Nephron (organoid): ENCODE measurements at regions not wholly inside any gene's neighbourhood (a gene's known extent, or its start where the extent isn't known, plus 50 kb on each side); places are given as distances from the start of the nearest gene placed in this dataset.
A peak's percentile ranks its signal among the peaks of the same experiment; 100 is the strongest.

Source experiments
- H3K27ac Mint-ChIP-seq, 3 experiments: 2 replicates each; pipeline ENCODE4 v1.8.0; 2020; ENCODE audit warnings: mixed read lengths in 3 of 3, mild to moderate bottlenecking in 2 of 3, moderate library complexity in 1 of 3
- H3K27me3 Mint-ChIP-seq: 2 replicates; pipeline ENCODE4 v1.8.0; 2021; ENCODE audit warnings: low read depth, mild to moderate bottlenecking, moderate library complexity, mixed read lengths
- H3K36me3 Mint-ChIP-seq: 2 replicates; pipeline ENCODE4 v1.8.0; 2020; ENCODE audit warnings: low read depth, mixed read lengths
- H3K4me1 Mint-ChIP-seq: 2 replicates; pipeline ENCODE4 v1.8.0; 2020; ENCODE audit warnings: mixed read lengths
- H3K4me3 Mint-ChIP-seq, 3 experiments: 2 replicates each; pipeline ENCODE4 v1.8.0; 2020; ENCODE audit warnings: mild to moderate bottlenecking in 3 of 3, mixed read lengths in 3 of 3, moderate library complexity in 2 of 3
- H3K9me3 Mint-ChIP-seq: 2 replicates; pipeline ENCODE4 v1.8.0; 2020; ENCODE audit warnings: mixed read lengths
- CTCF ChIP-seq, 3 experiments: fragments of 200-600 bp; sonication (generic); IDR thresholded peaks; one replicate each; pipeline ENCODE4 v1.5.0; 2021; ENCODE audit warnings: antibody characterized with exemption in 3 of 3; ENCODE audit not compliant: unreplicated experiment in 3 of 3

- Mint-ChIP-seq H3K4me3 (no peak overlapping the region), H3K4me1 (peaks cover 14% of the 10 kb centered on the region), H3K27ac (no peak overlapping the region), H3K27me3 (no peaks in the 10 kb centered on the region), H3K36me3 (no peaks in the 10 kb centered on the region), H3K9me3 (no peaks in the 10 kb centered on the region)
- no peak for TF ChIP-seq CTCF (IDR thresholded peaks at IDR 0.05; ENCODE audit: unreplicated experiment in 3 of 3)
These were observed 138.0 kb downstream of the NUDT12 start for GRCh38 chr5:103424453-103425205.

- no peaks in the 10 kb centered on the region for H3K27me3 Mint-ChIP-seq
- H3K4me3 Mint-ChIP-seq: no peak overlapping the region
- H3K27ac Mint-ChIP-seq: no peak overlapping the region
- H3K9me3 Mint-ChIP-seq: no peaks in the 10 kb centered on the region
- TF ChIP-seq CTCF (IDR thresholded peaks at IDR 0.05; ENCODE audit: unreplicated experiment in 3 of 3): no peak
- peaks cover 14% of the 10 kb centered on the region for H3K4me1 Mint-ChIP-seq
- H3K36me3 Mint-ChIP-seq: no peaks in the 10 kb centered on the region
These were observed 138.6 kb downstream of the NUDT12 start for GRCh38 chr5:103424026-103424425.

- Mint-ChIP-seq H3K9me3 (no peaks in the 10 kb centered on the region), H3K4me1 (peaks cover 6% of the 10 kb centered on the region), H3K27ac (no peak overlapping the region), H3K36me3 (no peaks in the 10 kb centered on the region), H3K4me3 (no peak overlapping the region), H3K27me3 (no peaks in the 10 kb centered on the region)
- TF ChIP-seq CTCF (IDR thresholded peaks at IDR 0.05; ENCODE audit: unreplicated experiment in 3 of 3): no peak
These were observed 139.8 kb downstream of the NUDT12 start for GRCh38 chr5:103422756-103423155.

GRCh38 chr5:103414604-103415003 lies 148.0 kb downstream of the NUDT12 start:
- no peak overlapping the region for H3K27ac Mint-ChIP-seq
- no peaks in the 10 kb centered on the region for H3K36me3 Mint-ChIP-seq
- no peaks in the 10 kb centered on the region for H3K9me3 Mint-ChIP-seq
- peaks cover 11% of the 10 kb centered on the region for H3K4me1 Mint-ChIP-seq
- peaks cover 6% of the 10 kb centered on the region for H3K27me3 Mint-ChIP-seq
- TF ChIP-seq CTCF (IDR thresholded peaks at IDR 0.05; ENCODE audit: unreplicated experiment in 3 of 3): no peak
- H3K4me3 Mint-ChIP-seq: no peak overlapping the region

GRCh38 chr5:103411711-103412110 lies 150.9 kb downstream of the NUDT12 start:
- peaks cover 15% of the 10 kb centered on the region for H3K4me1 Mint-ChIP-seq
- no peaks in the 10 kb centered on the region for H3K9me3 Mint-ChIP-seq
- no peak for TF ChIP-seq CTCF (IDR thresholded peaks at IDR 0.05; ENCODE audit: unreplicated experiment in 3 of 3)
- H3K27ac Mint-ChIP-seq: peak overlapping the region in 1 of 3 experiments; percentile 3
- H3K27me3 Mint-ChIP-seq: peaks cover 7% of the 10 kb centered on the region
- no peak overlapping the region for H3K4me3 Mint-ChIP-seq
- no peaks in the 10 kb centered on the region for H3K36me3 Mint-ChIP-seq

GRCh38 chr5:103410172-103410571 lies 151.6 kb downstream of the MACIR start:
- TF ChIP-seq CTCF (IDR thresholded peaks at IDR 0.05; ENCODE audit: unreplicated experiment in 3 of 3): no peak
- H3K4me1 Mint-ChIP-seq: peaks cover 19% of the 10 kb centered on the region
- no peak overlapping the region for H3K4me3 Mint-ChIP-seq
- no peaks in the 10 kb centered on the region for H3K36me3 Mint-ChIP-seq
- peaks cover 7% of the 10 kb centered on the region for H3K27me3 Mint-ChIP-seq
- no peak overlapping the region for H3K27ac Mint-ChIP-seq
- no peaks in the 10 kb centered on the region for H3K9me3 Mint-ChIP-seq
